Spleen (tissue), 11 donors: ENCODE measurements at regions not wholly inside any gene's neighbourhood (a gene's known extent, or its start where the extent isn't known, plus 50 kb on each side); places are given as distances from the start of the nearest gene placed in this dataset.

ENCODE experiments used
- DNase-seq: peaks from one replicate; pipeline ENCODE4 v3.0.0-alpha.2; 2020
- H3K27ac ChIP-seq, 8 donors: fragments of 200-600 bp; sonication (generic) in 7 of 8; 1 replicate in 4 of 8; 2 replicates in 4 of 8; pipeline versions ENCODE4 v1.5.0 to v1.8.0; 2016 to 2021; ENCODE audit warnings: inconsistent platforms in 4 of 8, mild to moderate bottlenecking in 4 of 8, moderate library complexity in 1 of 8
- H3K27me3 ChIP-seq, 7 donors: fragments of 200-600 bp; sonication (generic) in 6 of 7; replicated peaks in 1 of 7; 1 replicate in 4 of 7; 2 replicates in 3 of 7; pipeline versions ENCODE4 v1.5.0 to v1.8.0; 2016 to 2021; ENCODE audit warnings: inconsistent platforms in 3 of 7, mild to moderate bottlenecking in 1 of 7
- H3K36me3 ChIP-seq, 6 donors: fragments of 200-600 bp; sonication (generic) in 5 of 6; 1 replicate in 4 of 6; 2 replicates in 2 of 6; pipeline versions ENCODE4 v1.5.0 to v1.8.0; 2016 to 2021; ENCODE audit warnings: inconsistent platforms in 2 of 6
- H3K4me1 ChIP-seq, 6 donors: fragments of 200-600 bp; sonication (generic) in 5 of 6; 1 replicate in 3 of 6; 2 replicates in 3 of 6; pipeline versions ENCODE4 v1.5.0 to v1.8.0; 2016 to 2021; ENCODE audit warnings: inconsistent platforms in 3 of 6
- H3K4me3 ChIP-seq, 8 donors: fragments of 200-600 bp; sonication (generic) in 7 of 8; 1 replicate in 4 of 8; 2 replicates in 4 of 8; pipeline versions ENCODE4 v1.5.0 to v1.8.0; 2016 to 2021; ENCODE audit warnings: inconsistent platforms in 4 of 8, mild to moderate bottlenecking in 4 of 8, moderate library complexity in 2 of 8
- H3K9me3 ChIP-seq, 8 donors: fragments of 200-600 bp; sonication (generic) in 7 of 8; 1 replicate in 4 of 8; 2 replicates in 4 of 8; pipeline versions ENCODE4 v1.5.0 to v1.8.0; 2016 to 2021; ENCODE audit warnings: inconsistent platforms in 4 of 8
- CTCF ChIP-seq, 11 experiments: fragments of 200-600 bp in 7 of 11; fragments of 450-650 bp in 4 of 11; sonication (generic) in 4 of 11; IDR thresholded peaks in 8 of 11; conservative IDR thresholded peaks in 3 of 11; 1 replicate in 7 of 11; 2 replicates in 4 of 11; pipeline versions ENCODE4 v1.4.0 to v1.8.0; 2016 to 2021; ENCODE audit warnings: antibody characterized with exemption in 11 of 11, inconsistent platforms in 4 of 11, mild to moderate bottlenecking in 1 of 11
- POLR2A ChIP-seq, 3 donors: fragments of 450-650 bp; IDR thresholded peaks; one replicate each; pipeline ENCODE4 v1.5.1; 2017; ENCODE audit warnings: antibody characterized with exemption in 3 of 3, mild to moderate bottlenecking in 1 of 3
- POLR2AphosphoS5 ChIP-seq, 3 donors: sonication (generic); formaldehyde crosslinking; IDR thresholded peaks; one replicate each; pipeline ENCODE4 v1.5.1; 2017; ENCODE audit warnings: antibody characterized with exemption in 3 of 3
- WGBS, 5 donors: extraction: QIAGEN DNeasy Blood & Tissue Kit in 3 of 5; methylation state at CpG; one replicate each; pipeline versions ENCODE4 v1.1.5 to v1.1.7; 2013 to 2018; 5-methylcytosine and 5-hydroxymethylcytosine counted together
- intact Hi-C: fragments of 100-400 bp; cut with DNase I; formaldehyde crosslinking; loops from one replicate; pipeline ENCODE4 v1.15.0; 2023; ENCODE audit warnings: low total_unique reads
- donor health status: healthy with polysubstance abuse.
- donor health status: DM: no; HTN: no; CAD: no; lungs with moderate emphysema.
- donor health status: DM: no; HTN: no; CAD: no.
- donor health status: Bipolar disorder and iron deficiency.
- donor health status: healthy.
- donor health status: DM: no; HTN: no; CAD: no.
- donor health status: DM: yes; HTN: yes; CAD: no.

GRCh38 chr13:107296804-107297203 is 728.9 kb upstream of the ARGLU1 start:
- Histone ChIP-seq H3K27ac (no peak overlapping the region), H3K36me3 (no peaks in the 10 kb centered on the region), H3K9me3 (peaks cover 0 to 5% (median 0%) of the 10 kb centered on the region in 8 donors), H3K4me3 (no peak overlapping the region), H3K4me1 (no peaks in the 10 kb centered on the region), H3K27me3 (no peaks in the 10 kb centered on the region)
- 73 to 85% (median 79%) methylated on average over 4 of the region's 4 CpGs for WGBS, 5 donors
- intact Hi-C loops: no loop called here
- TF ChIP-seq CTCF (IDR thresholded peaks at IDR 0.05 in 8 of 11, conservative IDR thresholded peaks at IDR 0.05 in 3 of 11) (no peak), POLR2A (IDR thresholded peaks at IDR 0.05) (no peak), POLR2AphosphoS5 (IDR thresholded peaks at IDR 0.05) (no peak)
- no peak for DNase-seq

- DNase-seq: no peak
Measured at GRCh38 chr13:107295416-107296140, 727.6 kb upstream of the ARGLU1 start.

GRCh38 chr13:107293924-107294323 is 726.0 kb upstream of the ARGLU1 start:
- no peaks in the 10 kb centered on the region for H3K4me1 ChIP-seq
- TF ChIP-seq POLR2AphosphoS5 (IDR thresholded peaks at IDR 0.05) (no peak), CTCF (IDR thresholded peaks at IDR 0.05 in 8 of 11, conservative IDR thresholded peaks at IDR 0.05 in 3 of 11) (no peak), POLR2A (IDR thresholded peaks at IDR 0.05) (no peak)
- 71 to 92% (median 77%) methylated on average over 3 of the region's 3 CpGs for WGBS, 5 donors
- H3K36me3 ChIP-seq: no peaks in the 10 kb centered on the region
- peaks cover 0 to 5% (median 0%) of the 10 kb centered on the region in 8 donors for H3K9me3 ChIP-seq
- DNase-seq: no peak
- no peaks in the 10 kb centered on the region for H3K27me3 ChIP-seq
- intact Hi-C loops: no loop called here
- no peak overlapping the region for H3K27ac ChIP-seq
- H3K4me3 ChIP-seq: no peak overlapping the region

More at GRCh38 chr13:107295416-107296140, 727.6 kb upstream of the ARGLU1 start:
- WGBS, 5 donors: 69 to 89% (median 82%) methylated on average over 2 of the region's 2 CpGs
- intact Hi-C loops: no loop called here
- H3K27ac ChIP-seq: no peak overlapping the region
- H3K4me3 ChIP-seq: no peak overlapping the region
- no peaks in the 10 kb centered on the region for H3K36me3 ChIP-seq
- no peaks in the 10 kb centered on the region for H3K27me3 ChIP-seq
- no peak for TF ChIP-seq CTCF (IDR thresholded peaks at IDR 0.05 in 8 of 11, conservative IDR thresholded peaks at IDR 0.05 in 3 of 11)
- TF ChIP-seq POLR2A (IDR thresholded peaks at IDR 0.05): no peak
- TF ChIP-seq POLR2AphosphoS5 (IDR thresholded peaks at IDR 0.05): no peak
- H3K9me3 ChIP-seq: peaks cover 0 to 5% (median 0%) of the 10 kb centered on the region in 8 donors
- H3K4me1 ChIP-seq: no peaks in the 10 kb centered on the region

- H3K36me3 ChIP-seq: no peaks in the 10 kb centered on the region
- peaks cover 0 to 10% (median 0%) of the 10 kb centered on the region in 8 donors for H3K9me3 ChIP-seq
- no peak overlapping the region for H3K4me3 ChIP-seq
- no peak for DNase-seq
- intact Hi-C loops: no loop called here
- no peak overlapping the region for H3K27ac ChIP-seq
- H3K27me3 ChIP-seq: no peaks in the 10 kb centered on the region
- TF ChIP-seq POLR2AphosphoS5 (IDR thresholded peaks at IDR 0.05) (no peak), POLR2A (IDR thresholded peaks at IDR 0.05) (no peak), CTCF (IDR thresholded peaks at IDR 0.05 in 8 of 11, conservative IDR thresholded peaks at IDR 0.05 in 3 of 11) (no peak)
- no peaks in the 10 kb centered on the region for H3K4me1 ChIP-seq
Measured at GRCh38 chr13:107291875-107292274, 723.9 kb upstream of the ARGLU1 start.
